Neural progenitor cell (in vitro differentiated cells): ENCODE measurements at regions not wholly inside any gene's neighbourhood (a gene's known extent, or its start where the extent isn't known, plus 50 kb on each side); places are given as distances from the start of the nearest gene placed in this dataset.

Experiments
- DNase-seq: peaks from one replicate; pipeline ENCODE4 v3.0.0-alpha.2; 2016; ENCODE audit warnings: low spot score
- H2AFZ ChIP-seq: fragments of 200-600 bp; sonication (generic); replicated peaks from 2 replicates; pipeline ENCODE4 v1.6.1; 2016; ENCODE audit warnings: antibody characterized with exemption
- H3F3A ChIP-seq: fragments of 200-600 bp; sonication (generic); 2 replicates; pipeline ENCODE4 v1.6.1; 2016; ENCODE audit warnings: antibody characterized with exemption, low read depth
- H3K27ac ChIP-seq: fragments of 200-600 bp; sonication (generic); 2 replicates; pipeline ENCODE4 v1.5.1; 2016; ENCODE audit warnings: mild to moderate bottlenecking
- H3K27me3 ChIP-seq: fragments of 200-600 bp; sonication (generic); 2 replicates; pipeline ENCODE4 v1.6.1; 2016; ENCODE audit warnings: mild to moderate bottlenecking, moderate library complexity
- H3K36me3 ChIP-seq: fragments of 200-600 bp; sonication (generic); 2 replicates; pipeline ENCODE4 v1.5.1; 2016
- H3K4me1 ChIP-seq: fragments of 200-600 bp; sonication (generic); 2 replicates; pipeline ENCODE4 v1.6.1; 2016; ENCODE audit warnings: mixed run types
- H3K4me2 ChIP-seq: fragments of 200-600 bp; sonication (generic); 2 replicates; pipeline ENCODE4 v1.6.1; 2016
- H3K4me3 ChIP-seq: fragments of 200-600 bp; sonication (generic); 2 replicates; pipeline ENCODE4 v1.5.1; 2016
- H3K79me2 ChIP-seq: fragments of 200-600 bp; sonication (generic); 2 replicates; pipeline ENCODE4 v1.6.1; 2016; ENCODE audit warnings: low read depth
- H3K9ac ChIP-seq: fragments of 200-600 bp; sonication (generic); 2 replicates; pipeline ENCODE4 v1.6.1; 2016
- H3K9me3 ChIP-seq: fragments of 200-600 bp; sonication (generic); 2 replicates; pipeline ENCODE4 v1.5.1; 2016; ENCODE audit warnings: low read depth
- H4K20me1 ChIP-seq: fragments of 200-600 bp; sonication (generic); 2 replicates; pipeline ENCODE4 v1.6.1; 2016; ENCODE audit warnings: low read depth
- H3K27ac Mint-ChIP-seq: 3 replicates; pipeline ENCODE4 v1.8.0; 2021; ENCODE audit warnings: mixed read lengths
- H3K27me3 Mint-ChIP-seq: 2 replicates; pipeline ENCODE4 v1.8.0; 2022; ENCODE audit warnings: low read depth, mild to moderate bottlenecking, inconsistent platforms, moderate library complexity, mixed read lengths; ENCODE audit not compliant: insufficient read depth
- H3K36me3 Mint-ChIP-seq: 3 replicates; pipeline ENCODE4 v1.8.0; 2021; ENCODE audit warnings: mixed read lengths
- H3K4me1 Mint-ChIP-seq: 3 replicates; pipeline ENCODE4 v1.8.0; 2021; ENCODE audit warnings: mixed read lengths
- H3K4me3 Mint-ChIP-seq: 3 replicates; pipeline ENCODE4 v1.8.0; 2021; ENCODE audit warnings: mild to moderate bottlenecking, moderate library complexity, mixed read lengths
- H3K9me3 Mint-ChIP-seq: 3 replicates; pipeline ENCODE4 v1.8.0; 2020; ENCODE audit warnings: mixed read lengths
- EZH2 ChIP-seq: fragments of 200-600 bp; sonication (generic); IDR thresholded peaks from 2 replicates; pipeline ENCODE4 v1.6.1; 2017; ENCODE audit warnings: antibody characterized with exemption, mild to moderate bottlenecking, moderate library complexity
- EZH2phosphoT487 ChIP-seq: fragments of 200-600 bp; sonication (generic); IDR thresholded peaks from 2 replicates; pipeline ENCODE4 v1.6.1; 2017; ENCODE audit warnings: antibody characterized with exemption
- TF ChIP-seq, protein P1 (sequence below): fragments of 200-600 bp; sonication (generic); IDR thresholded peaks from 2 replicates; pipeline ENCODE4 v1.5.1; 2017; ENCODE audit warnings: antibody characterized with exemption, mild to moderate bottlenecking

GRCh38 chr6:87913974-87914373, 133.7 kb upstream of the SPACA1 start:
- Mint-ChIP-seq H3K4me1 (peaks cover 24% of the 10 kb centered on the region), H3K36me3 (peaks cover 2% of the 10 kb centered on the region), H3K27me3 (no peaks in the 10 kb centered on the region), H3K4me3 (no peak overlapping the region), H3K27ac (peak overlapping the region; percentile 81), H3K9me3 (peaks cover 20% of the 10 kb centered on the region)
- H3K4me2 ChIP-seq: peak overlapping the region; percentile 33
- H3K27me3 ChIP-seq: no peaks in the 10 kb centered on the region
- peaks cover 12% of the 10 kb centered on the region for H3K4me1 ChIP-seq
- no peaks in the 10 kb centered on the region for H3K36me3 ChIP-seq
- H3K79me2 ChIP-seq: no peaks in the 10 kb centered on the region
- H2AFZ ChIP-seq: peak overlapping the region; percentile 73
- no peaks in the 10 kb centered on the region for H3K9me3 ChIP-seq
- H4K20me1 ChIP-seq: no peaks in the 10 kb centered on the region
- peak; percentile 34 for DNase-seq
- no peak overlapping the region for H3K4me3 ChIP-seq
- no peak overlapping the region for H3K9ac ChIP-seq
- peaks cover 13% of the 10 kb centered on the region for H3F3A ChIP-seq
- H3K27ac ChIP-seq: peak overlapping the region; percentile 60
- TF ChIP-seq EZH2phosphoT487: no peak
- TF ChIP-seq, protein P1, sequence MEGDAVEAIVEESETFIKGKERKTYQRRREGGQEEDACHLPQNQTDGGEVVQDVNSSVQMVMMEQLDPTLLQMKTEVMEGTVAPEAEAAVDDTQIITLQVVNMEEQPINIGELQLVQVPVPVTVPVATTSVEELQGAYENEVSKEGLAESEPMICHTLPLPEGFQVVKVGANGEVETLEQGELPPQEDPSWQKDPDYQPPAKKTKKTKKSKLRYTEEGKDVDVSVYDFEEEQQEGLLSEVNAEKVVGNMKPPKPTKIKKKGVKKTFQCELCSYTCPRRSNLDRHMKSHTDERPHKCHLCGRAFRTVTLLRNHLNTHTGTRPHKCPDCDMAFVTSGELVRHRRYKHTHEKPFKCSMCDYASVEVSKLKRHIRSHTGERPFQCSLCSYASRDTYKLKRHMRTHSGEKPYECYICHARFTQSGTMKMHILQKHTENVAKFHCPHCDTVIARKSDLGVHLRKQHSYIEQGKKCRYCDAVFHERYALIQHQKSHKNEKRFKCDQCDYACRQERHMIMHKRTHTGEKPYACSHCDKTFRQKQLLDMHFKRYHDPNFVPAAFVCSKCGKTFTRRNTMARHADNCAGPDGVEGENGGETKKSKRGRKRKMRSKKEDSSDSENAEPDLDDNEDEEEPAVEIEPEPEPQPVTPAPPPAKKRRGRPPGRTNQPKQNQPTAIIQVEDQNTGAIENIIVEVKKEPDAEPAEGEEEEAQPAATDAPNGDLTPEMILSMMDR: no peak
- no peak for TF ChIP-seq EZH2

- H3K4me3 Mint-ChIP-seq: no peak overlapping the region
- Histone ChIP-seq H3K4me3 (no peak overlapping the region), H3K4me1 (peaks cover 12% of the 10 kb centered on the region), H3K9me3 (no peaks in the 10 kb centered on the region), H3K36me3 (no peaks in the 10 kb centered on the region), H3K27ac (no peak overlapping the region), H3K27me3 (no peaks in the 10 kb centered on the region), H2AFZ (no peak overlapping the region), H4K20me1 (no peaks in the 10 kb centered on the region), H3K9ac (no peak overlapping the region), H3K4me2 (no peak overlapping the region), H3K79me2 (no peaks in the 10 kb centered on the region), H3F3A (peaks cover 13% of the 10 kb centered on the region)
- H3K27me3 Mint-ChIP-seq: no peaks in the 10 kb centered on the region
- TF ChIP-seq EZH2: no peak
- no peak for TF ChIP-seq EZH2phosphoT487
- TF ChIP-seq, protein P1: no peak
- H3K36me3 Mint-ChIP-seq: peaks cover 2% of the 10 kb centered on the region
- H3K4me1 Mint-ChIP-seq: peaks cover 43% of the 10 kb centered on the region
- H3K27ac Mint-ChIP-seq: no peak overlapping the region
- H3K9me3 Mint-ChIP-seq: peaks cover 17% of the 10 kb centered on the region
- DNase-seq: no peak
Measured at GRCh38 chr6:87912102-87912501, 135.5 kb upstream of the SPACA1 start.

- H3K4me1 Mint-ChIP-seq: peaks cover 62% of the 10 kb centered on the region
- Histone ChIP-seq H4K20me1 (no peaks in the 10 kb centered on the region), H3K9ac (no peak overlapping the region), H3K4me3 (no peak overlapping the region), H3K4me1 (peaks cover 12% of the 10 kb centered on the region), H3K79me2 (no peaks in the 10 kb centered on the region), H3F3A (peaks cover 13% of the 10 kb centered on the region), H3K27me3 (no peaks in the 10 kb centered on the region), H2AFZ (no peak overlapping the region), H3K27ac (no peak overlapping the region), H3K9me3 (no peaks in the 10 kb centered on the region), H3K4me2 (no peak overlapping the region), H3K36me3 (no peaks in the 10 kb centered on the region)
- H3K27ac Mint-ChIP-seq: peak overlapping the region; percentile 28
- H3K27me3 Mint-ChIP-seq: peaks cover 5% of the 10 kb centered on the region
- no peak overlapping the region for H3K4me3 Mint-ChIP-seq
- H3K36me3 Mint-ChIP-seq: peaks cover 2% of the 10 kb centered on the region
- no peak for TF ChIP-seq EZH2phosphoT487
- TF ChIP-seq, protein P1: no peak
- no peak for TF ChIP-seq EZH2
- H3K9me3 Mint-ChIP-seq: peaks cover 5% of the 10 kb centered on the region
- DNase-seq: no peak
Measured at GRCh38 chr6:87909849-87910248, 137.8 kb upstream of the SPACA1 start.
